Astrocyte of the cerebellum (primary cell): ENCODE measurements at regions not wholly inside any gene's neighbourhood (a gene's known extent, or its start where the extent isn't known, plus 50 kb on each side); places are given as distances from the start of the nearest gene placed in this dataset.

ENCODE experiments used
- DNase-seq: peaks from one replicate; pipeline ENCODE4 v3.0.0-alpha.2; 2011; ENCODE audit warnings: low read depth
- H3K4me3 ChIP-seq: 2 replicates; pipeline ENCODE4 v1.5.1; 2011; ENCODE audit warnings: mild to moderate bottlenecking, low read depth, low read length, moderate library complexity
- in situ Hi-C: cut with HindIII; loops from 2 replicates; pipeline ENCODE4 v1.10.0; 2017; ENCODE audit warnings: low sequenced_read_pairs
- TF ChIP-seq, protein P1 (sequence below): IDR thresholded peaks from 2 replicates; pipeline ENCODE4 v1.5.1; 2012; ENCODE audit warnings: low read length, low read depth, moderate library complexity, mild to moderate bottlenecking; ENCODE audit errors: missing control alignments

DNA sequence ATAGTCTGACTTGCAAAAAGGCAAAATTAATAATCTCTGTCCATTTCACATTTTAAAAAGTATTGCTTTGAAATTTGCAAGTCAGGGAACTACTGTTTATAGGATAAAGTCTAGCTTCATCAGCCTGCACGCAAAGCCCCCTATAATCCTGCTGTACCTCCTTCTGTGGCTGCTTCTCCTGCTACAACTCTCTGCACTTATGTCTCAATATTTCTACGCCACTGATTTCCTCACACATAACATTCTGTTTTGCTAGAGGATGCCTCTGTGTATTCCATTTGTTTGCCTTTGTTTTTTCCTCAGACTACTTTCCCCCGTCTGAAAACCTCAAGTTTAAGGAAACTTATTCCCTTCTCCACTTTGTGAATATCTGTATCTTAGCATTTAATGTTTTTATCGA is 389.9 kb downstream of the RFC3 start:
- in situ Hi-C loops: no loop called here
- no peak overlapping the region for H3K4me3 ChIP-seq
- TF ChIP-seq, protein P1, sequence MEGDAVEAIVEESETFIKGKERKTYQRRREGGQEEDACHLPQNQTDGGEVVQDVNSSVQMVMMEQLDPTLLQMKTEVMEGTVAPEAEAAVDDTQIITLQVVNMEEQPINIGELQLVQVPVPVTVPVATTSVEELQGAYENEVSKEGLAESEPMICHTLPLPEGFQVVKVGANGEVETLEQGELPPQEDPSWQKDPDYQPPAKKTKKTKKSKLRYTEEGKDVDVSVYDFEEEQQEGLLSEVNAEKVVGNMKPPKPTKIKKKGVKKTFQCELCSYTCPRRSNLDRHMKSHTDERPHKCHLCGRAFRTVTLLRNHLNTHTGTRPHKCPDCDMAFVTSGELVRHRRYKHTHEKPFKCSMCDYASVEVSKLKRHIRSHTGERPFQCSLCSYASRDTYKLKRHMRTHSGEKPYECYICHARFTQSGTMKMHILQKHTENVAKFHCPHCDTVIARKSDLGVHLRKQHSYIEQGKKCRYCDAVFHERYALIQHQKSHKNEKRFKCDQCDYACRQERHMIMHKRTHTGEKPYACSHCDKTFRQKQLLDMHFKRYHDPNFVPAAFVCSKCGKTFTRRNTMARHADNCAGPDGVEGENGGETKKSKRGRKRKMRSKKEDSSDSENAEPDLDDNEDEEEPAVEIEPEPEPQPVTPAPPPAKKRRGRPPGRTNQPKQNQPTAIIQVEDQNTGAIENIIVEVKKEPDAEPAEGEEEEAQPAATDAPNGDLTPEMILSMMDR: no peak
- DNase-seq: no peak

DNA sequence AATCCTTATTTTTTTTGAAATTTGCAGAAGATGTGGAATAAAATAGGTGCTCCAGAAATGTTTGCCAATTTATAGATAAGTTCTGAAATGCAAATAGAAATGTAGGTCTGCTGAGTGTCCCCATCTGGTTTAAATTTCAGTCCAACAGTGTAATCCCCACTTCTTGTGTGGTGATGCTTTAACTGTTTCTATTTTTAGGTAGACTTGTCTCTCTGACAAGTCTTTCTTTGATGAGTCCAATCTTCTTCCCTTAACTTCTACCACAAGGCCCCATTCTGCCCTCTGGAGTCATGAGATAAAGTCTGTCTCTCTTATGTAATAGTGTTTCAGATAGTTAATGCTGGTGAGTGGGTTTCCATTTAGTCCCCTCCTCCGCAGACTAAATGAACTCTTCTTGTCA is 390.4 kb downstream of the RFC3 start:
- in situ Hi-C loops: no loop called here
- TF ChIP-seq, protein P1: no peak
- DNase-seq: no peak
- no peak overlapping the region for H3K4me3 ChIP-seq

DNA sequence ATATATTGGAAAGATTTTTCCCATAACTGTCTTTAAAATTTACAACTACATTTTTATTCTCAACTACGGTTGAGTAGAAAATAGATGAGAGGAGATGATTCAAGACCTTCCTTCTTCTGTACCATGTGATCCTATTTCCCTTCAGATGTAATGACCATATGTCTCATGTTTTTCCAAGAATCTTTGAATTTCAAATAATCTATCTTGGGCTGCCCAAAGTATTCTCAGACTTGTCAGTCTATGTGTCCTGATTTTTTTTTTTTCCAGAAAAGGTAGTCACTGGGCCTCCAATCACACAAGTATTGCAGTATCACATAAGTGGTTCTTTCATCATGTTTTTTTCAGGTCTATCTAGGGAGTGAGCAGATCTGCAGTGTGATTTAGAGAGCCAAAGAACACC is 392.4 kb downstream of the RFC3 start:
- in situ Hi-C loops: no loop called here
- TF ChIP-seq, protein P1: no peak
- no peak overlapping the region for H3K4me3 ChIP-seq
- DNase-seq: no peak

DNA sequence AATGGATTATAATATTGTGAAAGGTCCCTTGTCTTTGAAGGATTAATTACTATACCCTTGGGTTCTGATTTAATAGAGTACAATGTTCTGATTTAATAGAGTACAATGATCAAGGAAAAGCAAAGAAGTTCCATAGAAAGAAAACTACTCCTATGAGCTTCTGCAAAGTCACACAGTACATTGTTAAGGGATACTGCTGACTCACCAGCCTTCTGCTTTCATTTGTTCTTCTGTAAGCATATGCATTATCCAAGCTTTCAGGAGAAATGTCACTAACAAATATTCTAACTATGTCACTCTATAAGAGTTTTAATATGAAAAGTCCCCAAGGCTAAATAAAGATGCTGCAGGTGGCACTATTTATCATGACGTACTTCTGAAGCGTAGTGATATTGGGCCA is 396.7 kb downstream of the RFC3 start:
- no peak for DNase-seq
- in situ Hi-C loops: no loop called here
- TF ChIP-seq, protein P1: no peak
- no peak overlapping the region for H3K4me3 ChIP-seq

DNA sequence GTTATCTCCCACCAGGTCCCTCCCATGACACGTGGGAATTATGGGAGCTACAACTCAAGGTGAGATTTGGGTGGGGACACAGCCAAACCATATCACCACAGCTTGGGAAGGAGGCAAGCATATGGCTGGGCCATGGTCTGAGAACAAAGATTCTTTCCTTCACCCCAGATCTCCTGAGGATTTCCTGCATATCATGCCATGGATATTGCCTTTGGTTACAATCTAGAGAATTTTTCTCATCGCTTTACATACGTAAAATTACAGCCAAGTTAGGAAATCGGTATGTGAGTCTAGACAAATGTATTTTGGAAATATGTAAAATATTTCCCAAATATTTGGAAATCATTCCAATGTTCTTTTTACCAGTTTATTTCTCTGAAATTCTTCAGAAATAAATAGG is 398.3 kb downstream of the RFC3 start:
- TF ChIP-seq, protein P1: no peak
- in situ Hi-C loops: no loop called here
- H3K4me3 ChIP-seq: no peak overlapping the region
- DNase-seq: no peak

DNA sequence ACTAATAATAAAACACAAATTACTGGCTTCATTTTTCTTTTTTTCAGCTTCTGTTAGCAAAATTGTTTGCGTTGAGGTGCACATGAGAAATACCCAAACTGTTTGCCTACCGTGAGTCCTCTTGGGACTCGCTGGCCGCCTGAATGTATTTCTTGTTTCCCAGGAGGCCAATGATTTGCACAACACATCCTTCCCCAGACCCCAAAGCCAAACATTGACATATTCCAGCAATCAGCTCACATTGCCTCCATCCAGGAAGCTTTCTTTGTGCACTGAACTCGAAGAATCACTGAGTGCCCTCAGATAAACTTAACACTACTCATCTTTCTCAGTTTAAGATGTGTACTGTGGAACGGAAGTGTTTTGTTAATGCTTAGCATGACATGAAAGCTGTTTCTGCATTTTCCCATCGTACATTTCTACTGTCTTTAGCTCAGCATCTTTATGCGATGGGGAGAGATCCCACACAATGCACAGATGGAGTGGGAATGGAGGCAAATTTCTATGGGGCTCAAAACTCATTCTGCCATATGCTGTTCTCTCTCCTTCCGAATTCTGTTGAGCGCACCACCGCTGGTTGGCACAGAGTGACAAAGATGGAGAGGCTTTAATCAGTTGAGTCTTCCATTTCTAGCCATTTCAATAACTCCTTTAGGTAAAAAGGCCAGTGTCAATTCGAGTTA is 399.5 kb downstream of the RFC3 start:
- in situ Hi-C loops: no loop called here
- TF ChIP-seq, protein P1: no peak
- no peak for DNase-seq
- H3K4me3 ChIP-seq: no peak overlapping the region

DNA sequence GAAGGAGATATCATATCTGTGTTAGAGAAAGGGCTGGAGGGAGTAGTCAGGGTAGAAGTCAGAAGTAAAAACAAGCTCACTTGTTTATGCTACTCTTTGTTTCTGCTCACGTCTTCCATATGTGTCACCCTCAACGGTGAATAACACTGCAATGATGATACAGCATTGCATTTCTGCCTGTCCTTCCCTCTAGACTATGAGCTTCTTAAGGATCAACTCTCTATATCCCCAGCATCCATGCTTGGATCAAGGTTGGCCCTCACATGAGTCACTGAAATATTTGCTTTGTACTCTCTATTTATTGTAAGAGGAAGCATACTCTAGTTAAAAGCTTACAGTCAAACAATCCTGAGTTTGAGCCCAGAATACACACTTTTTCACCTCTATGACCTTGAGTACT is 406.0 kb downstream of the RFC3 start:
- TF ChIP-seq, protein P1: no peak
- no peak for DNase-seq
- in situ Hi-C loops: no loop called here
- no peak overlapping the region for H3K4me3 ChIP-seq
